B cell (primary cell): ENCODE measurements at regions not wholly inside any gene's neighbourhood (a gene's known extent, or its start where the extent isn't known, plus 50 kb on each side); places are given as distances from the start of the nearest gene placed in this dataset.

ENCODE experiments used
- ATAC-seq: fragments of 200-7000 bp; cut with Tn5 transposase; one replicate; pipeline ENCODE4 v1.10.0; 2021; ENCODE audit warnings: low read depth, mild to moderate bottlenecking, moderate number of reproducible peaks, moderate library complexity
- CTCF ChIA-PET: fragments of 350-600 bp; sonication (Branson Sonifier 250); formaldehyde crosslinking; loops from one replicate; lab custom pipeline; 2021; ENCODE audit warnings: antibody characterized with exemption, inconsistent platforms; lab: Charles Lee
- POLR2A ChIA-PET: fragments of 350-600 bp; sonication (Branson Sonifier 250); formaldehyde crosslinking; loops from one replicate; lab custom pipeline; 2021; ENCODE audit warnings: antibody characterized with exemption; lab: Charles Lee
- DNase-seq: peaks from one replicate; pipeline ENCODE4 v3.0.0; 2013
- H2AFZ ChIP-seq: 2 replicates; pipeline ENCODE4 v1.6.1; 2012; ENCODE audit warnings: mild to moderate bottlenecking, low read depth, low read length; ENCODE audit not compliant: insufficient read depth, poor library complexity, severe bottlenecking
- H3K27ac ChIP-seq, 2 donors: 1 replicate in 1 of 2; 2 replicates in 1 of 2; pipeline ENCODE4 v1.5.1; 2012 to 2013; ENCODE audit warnings: low read length in 2 of 2, mild to moderate bottlenecking in 2 of 2, moderate library complexity in 1 of 2
- H3K27me3 ChIP-seq, 4 experiments: fragments of 200-600 bp in 1 of 4; sonication (generic) in 1 of 4; replicated peaks in 1 of 4; 1 replicate in 2 of 4; 2 replicates in 2 of 4; pipeline versions ENCODE4 v1.6.1 to v1.7.0; 2013 to 2016; ENCODE audit warnings: low read length in 3 of 4, mild to moderate bottlenecking in 2 of 4, mixed read lengths in 1 of 4, moderate library complexity in 1 of 4; ENCODE audit not compliant: insufficient read depth in 4 of 4, control insufficient read depth in 3 of 4; ENCODE audit errors: control extremely low read depth in 1 of 4
- H3K36me3 ChIP-seq, 2 experiments: replicated peaks in 1 of 2; 1 replicate in 1 of 2; 2 replicates in 1 of 2; pipeline versions ENCODE4 v1.6.1 to v1.7.1; 2013; ENCODE audit warnings: low read length in 1 of 2; ENCODE audit not compliant: insufficient read depth in 2 of 2, control insufficient read depth in 1 of 2; ENCODE audit errors: control extremely low read depth in 1 of 2, extremely low read depth in 1 of 2
- H3K4me1 ChIP-seq, 2 donors: fragments of 200-600 bp in 1 of 2; sonication (generic) in 1 of 2; 1 replicate in 1 of 2; 2 replicates in 1 of 2; pipeline versions ENCODE4 v1.5.1 to v1.6.1; 2013 to 2017; ENCODE audit warnings: low read length in 2 of 2; ENCODE audit not compliant: control insufficient read depth in 2 of 2, insufficient read depth in 2 of 2
- H3K4me2 ChIP-seq: replicated peaks from 2 replicates; pipeline ENCODE3; 2012; ENCODE audit warnings: mild to moderate bottlenecking, low read depth, low read length; ENCODE audit not compliant: poor library complexity, severe bottlenecking
- H3K4me3 ChIP-seq, 5 experiments: fragments of 200-600 bp in 1 of 5; sonication (generic) in 1 of 5; 1 replicate in 3 of 5; 2 replicates in 2 of 5; pipeline versions ENCODE4 v1.5.1 to v1.7.0; 2011 to 2016; ENCODE audit warnings: low read length in 4 of 5, mild to moderate bottlenecking in 4 of 5, low read depth in 2 of 5, control low read depth in 1 of 5, moderate library complexity in 1 of 5; ENCODE audit not compliant: insufficient read depth in 1 of 5; ENCODE audit errors: control extremely low read depth in 1 of 5, extremely low read depth in 1 of 5
- H3K79me2 ChIP-seq: fragments of 200-600 bp; sonication (generic); one replicate; pipeline ENCODE4 v1.6.0; 2016; ENCODE audit warnings: low read length; ENCODE audit not compliant: control insufficient read depth, insufficient read depth
- H3K9ac ChIP-seq: fragments of 200-600 bp; sonication (generic); 2 replicates; pipeline ENCODE4 v1.6.1; 2017; ENCODE audit warnings: mild to moderate bottlenecking, low read length, moderate library complexity
- H3K9me3 ChIP-seq, 3 donors: one replicate each; pipeline versions ENCODE4 v1.6.1 to v1.7.1; 2013; ENCODE audit warnings: low read length in 2 of 3; ENCODE audit not compliant: control insufficient read depth in 2 of 3, insufficient read depth in 1 of 3; ENCODE audit errors: control extremely low read depth in 1 of 3
- H4K20me1 ChIP-seq: 2 replicates; pipeline ENCODE4 v1.6.0; 2012; ENCODE audit warnings: mild to moderate bottlenecking, low read length; ENCODE audit not compliant: insufficient read depth, control insufficient read depth, poor library complexity, severe bottlenecking
- H3K27ac Mint-ChIP-seq: one replicate; pipeline ENCODE4 v1.8.0; 2021; ENCODE audit warnings: mixed read lengths
- H3K27me3 Mint-ChIP-seq: one replicate; pipeline ENCODE4 v1.8.0; 2021; ENCODE audit warnings: mixed read lengths
- H3K4me1 Mint-ChIP-seq: one replicate; pipeline ENCODE4 v1.8.0; 2021; ENCODE audit warnings: mixed read lengths
- H3K4me3 Mint-ChIP-seq: one replicate; pipeline ENCODE4 v1.8.0; 2021; ENCODE audit warnings: mixed read lengths
- H3K9me3 Mint-ChIP-seq: one replicate; pipeline ENCODE4 v1.8.0; 2022; ENCODE audit warnings: mixed read lengths; ENCODE audit not compliant: insufficient read depth
- CTCF ChIP-seq: fragments of 200-600 bp; IDR thresholded peaks from one replicate; pipeline ENCODE4 v1.8.0; 2022; ENCODE audit warnings: antibody characterized with exemption, mild to moderate bottlenecking
- EZH2 ChIP-seq: IDR thresholded peaks from 2 replicates; pipeline ENCODE4 v1.6.1; 2012; ENCODE audit warnings: borderline replicate concordance, low read depth, mild to moderate bottlenecking, moderate library complexity, low read length; ENCODE audit not compliant: insufficient read depth, poor library complexity, severe bottlenecking
- WGBS: methylation state at CpG from one replicate; pipeline ENCODE4 v1.1.5; 2013; ENCODE audit warnings: missing lambda C conversion rate; ENCODE audit not compliant: insufficient coverage; 5-methylcytosine and 5-hydroxymethylcytosine counted together
- intact Hi-C: fragments of 100-400 bp; cut with micrococcal nuclease; formaldehyde crosslinking; loops from one replicate; pipeline ENCODE4 v1.10.0; 2022

GRCh38 chr7:63039882-63040281, 958.8 kb upstream of the ZNF722 start:
- no peak for DNase-seq
- Histone ChIP-seq H3K9me3 (peaks cover 0 to 73% (median 0%) of the 10 kb centered on the region in 3 donors), H3K4me2 (no peak overlapping the region), H3K9ac (no peak overlapping the region), H3K27ac (no peak overlapping the region), H2AFZ (no peak overlapping the region), H3K27me3 (no peaks in the 10 kb centered on the region), H3K4me3 (no peak overlapping the region), H3K4me1 (no peaks in the 10 kb centered on the region), H4K20me1 (no peaks in the 10 kb centered on the region), H3K36me3 (no peaks in the 10 kb centered on the region), H3K79me2 (no peaks in the 10 kb centered on the region)
- Mint-ChIP-seq H3K4me3 (no peak overlapping the region), H3K9me3 (peaks cover 2% of the 10 kb centered on the region), H3K4me1 (no peaks in the 10 kb centered on the region), H3K27me3 (no peaks in the 10 kb centered on the region), H3K27ac (no peak overlapping the region)
- TF ChIP-seq EZH2 (no peak), CTCF (no peak)
- intact Hi-C loops = no loop called here
- ATAC-seq = no peak
- ChIA-PET CTCF (no interaction called here), POLR2A (no interaction called here)
- 89% methylated on average over 7 of the region's 8 CpGs for WGBS

- Histone ChIP-seq H3K9me3 (peaks cover 0 to 71% (median 0%) of the 10 kb centered on the region in 3 donors), H3K4me2 (no peak overlapping the region), H3K9ac (no peak overlapping the region), H3K27me3 (no peaks in the 10 kb centered on the region), H4K20me1 (no peaks in the 10 kb centered on the region), H3K4me1 (no peaks in the 10 kb centered on the region), H3K4me3 (no peak overlapping the region), H3K36me3 (no peaks in the 10 kb centered on the region), H3K79me2 (no peaks in the 10 kb centered on the region), H2AFZ (no peak overlapping the region), H3K27ac (no peak overlapping the region)
- TF ChIP-seq EZH2 (no peak), CTCF (no peak)
- Mint-ChIP-seq H3K4me3 (no peak overlapping the region), H3K4me1 (no peaks in the 10 kb centered on the region), H3K27ac (no peak overlapping the region), H3K27me3 (no peaks in the 10 kb centered on the region), H3K9me3 (peaks cover 2% of the 10 kb centered on the region)
- POLR2A ChIA-PET = no interaction called here
- ATAC-seq (no peak), DNase-seq (no peak)
- 83% methylated on average over 12 of the region's 12 CpGs for WGBS
- intact Hi-C loops = no loop called here
- CTCF ChIA-PET = no interaction called here
These were observed 958.3 kb upstream of the ZNF722 start for GRCh38 chr7:63040336-63040735.
